ENCODE measurements at regions not wholly inside any gene's neighbourhood (a gene's known extent, or its start where the extent isn't known, plus 50 kb on each side); places are given as distances from the start of the nearest gene placed in this dataset.

DNA sequence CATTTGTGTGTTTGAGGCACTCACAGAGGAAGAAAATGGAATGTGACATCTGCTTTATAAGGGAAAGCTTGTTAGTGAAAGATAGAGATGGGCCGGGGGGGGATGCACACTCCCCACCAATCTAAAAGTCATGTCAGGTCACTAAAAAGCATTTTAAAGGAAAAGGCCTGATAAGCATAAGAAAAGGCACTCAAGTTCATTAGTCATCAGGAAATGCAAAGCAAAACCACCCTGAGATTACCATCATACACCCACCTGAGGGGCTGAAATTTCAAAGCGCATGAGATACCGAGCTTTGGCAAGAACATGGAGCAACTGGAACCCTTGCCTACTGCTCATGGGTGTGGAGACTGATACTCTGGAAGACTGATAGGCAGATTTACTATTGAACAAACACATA, 77.9 kb upstream of the ANO1 start:
- TF ChIP-seq POLR2AphosphoS5 (IDR thresholded peaks at IDR 0.05; ENCODE audit: low read depth, low read length) (no peak), YY1 (IDR thresholded peaks at IDR 0.05; ENCODE audit: low read depth, low read length) (no peak), SP1 (IDR thresholded peaks at IDR 0.05; ENCODE audit: low read depth, low read length) (no peak), GABPA (IDR thresholded peaks at IDR 0.05; ENCODE audit: borderline replicate concordance, insufficient read depth, low read length) (no peak)
